H1 (cell line): ENCODE measurements at regions not wholly inside any gene's neighbourhood (a gene's known extent, or its start where the extent isn't known, plus 50 kb on each side); places are given as distances from the start of the nearest gene placed in this dataset.

ENCODE experiments used
- BACH1 ChIP-seq: IDR thresholded peaks from 2 replicates; pipeline ENCODE4 v1.6.1; 2012; ENCODE audit warnings: low read length, improper control_type of control experiment
- BRCA1 ChIP-seq: IDR thresholded peaks from 2 replicates; pipeline ENCODE4 v1.6.1; 2012; ENCODE audit warnings: low read depth, low read length, improper control_type of control experiment
- E2F6 ChIP-seq: IDR thresholded peaks from 2 replicates; pipeline ENCODE4 v1.6.1; 2012; ENCODE audit warnings: inconsistent platforms
- JUND ChIP-seq: IDR thresholded peaks from 2 replicates; pipeline ENCODE4 v1.6.1; 2011; ENCODE audit warnings: mild to moderate bottlenecking, improper control_type of control experiment, low read length
- PHF8 ChIP-seq: fragments of 200-600 bp; sonication (generic); conservative IDR thresholded peaks from 2 replicates; pipeline ENCODE4 v1.7.1; 2012; ENCODE audit warnings: low read depth, mild to moderate bottlenecking, inconsistent platforms, low read length, moderate library complexity
- SP4 ChIP-seq: IDR thresholded peaks from 2 replicates; pipeline ENCODE4 v1.6.1; 2012; ENCODE audit warnings: low read length, inconsistent platforms
- ZNF274 ChIP-seq: IDR thresholded peaks from 2 replicates; pipeline ENCODE4 v1.7.0; 2012; ENCODE audit warnings: low read length, borderline replicate concordance; ENCODE audit errors: extremely low read depth
- TF ChIP-seq, protein P1 (sequence below): fragments of 300-600 bp; sonication (generic); IDR thresholded peaks from 2 replicates; pipeline ENCODE4 v1.7.1; 2012; ENCODE audit warnings: low read length, moderate library complexity, mild to moderate bottlenecking, inconsistent platforms; ENCODE audit not compliant: insufficient replicate concordance
- TF ChIP-seq, protein P2 (sequence below): IDR thresholded peaks from 2 replicates; pipeline ENCODE4 v1.6.1; 2011; ENCODE audit warnings: low read length, improper control_type of control experiment
- TF ChIP-seq, protein P3 (sequence below): IDR thresholded peaks from 2 replicates; pipeline ENCODE4 v1.6.1; 2011; ENCODE audit warnings: low read depth, mild to moderate bottlenecking, low read length; ENCODE audit not compliant: insufficient read depth

DNA sequence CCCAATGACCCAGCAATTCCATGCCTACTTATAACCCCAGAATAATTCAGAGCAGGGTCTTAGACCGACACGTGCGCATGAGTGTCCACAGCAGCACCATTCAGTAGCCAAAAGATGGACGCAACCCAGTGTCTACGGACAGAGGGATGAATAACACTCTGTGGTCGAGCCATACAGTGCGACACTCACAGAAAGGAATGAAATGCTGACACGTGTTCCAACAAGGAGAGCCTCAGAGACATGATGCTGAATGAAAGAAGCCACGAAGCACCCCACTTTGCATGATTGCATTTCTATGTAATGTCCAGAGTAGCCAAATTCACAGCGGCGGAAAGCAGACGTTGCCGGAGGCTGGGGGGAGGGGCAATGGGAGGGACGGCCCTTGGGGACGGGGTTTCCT, 134.4 kb downstream of the CTTN start (continued):
- TF ChIP-seq, protein P1, sequence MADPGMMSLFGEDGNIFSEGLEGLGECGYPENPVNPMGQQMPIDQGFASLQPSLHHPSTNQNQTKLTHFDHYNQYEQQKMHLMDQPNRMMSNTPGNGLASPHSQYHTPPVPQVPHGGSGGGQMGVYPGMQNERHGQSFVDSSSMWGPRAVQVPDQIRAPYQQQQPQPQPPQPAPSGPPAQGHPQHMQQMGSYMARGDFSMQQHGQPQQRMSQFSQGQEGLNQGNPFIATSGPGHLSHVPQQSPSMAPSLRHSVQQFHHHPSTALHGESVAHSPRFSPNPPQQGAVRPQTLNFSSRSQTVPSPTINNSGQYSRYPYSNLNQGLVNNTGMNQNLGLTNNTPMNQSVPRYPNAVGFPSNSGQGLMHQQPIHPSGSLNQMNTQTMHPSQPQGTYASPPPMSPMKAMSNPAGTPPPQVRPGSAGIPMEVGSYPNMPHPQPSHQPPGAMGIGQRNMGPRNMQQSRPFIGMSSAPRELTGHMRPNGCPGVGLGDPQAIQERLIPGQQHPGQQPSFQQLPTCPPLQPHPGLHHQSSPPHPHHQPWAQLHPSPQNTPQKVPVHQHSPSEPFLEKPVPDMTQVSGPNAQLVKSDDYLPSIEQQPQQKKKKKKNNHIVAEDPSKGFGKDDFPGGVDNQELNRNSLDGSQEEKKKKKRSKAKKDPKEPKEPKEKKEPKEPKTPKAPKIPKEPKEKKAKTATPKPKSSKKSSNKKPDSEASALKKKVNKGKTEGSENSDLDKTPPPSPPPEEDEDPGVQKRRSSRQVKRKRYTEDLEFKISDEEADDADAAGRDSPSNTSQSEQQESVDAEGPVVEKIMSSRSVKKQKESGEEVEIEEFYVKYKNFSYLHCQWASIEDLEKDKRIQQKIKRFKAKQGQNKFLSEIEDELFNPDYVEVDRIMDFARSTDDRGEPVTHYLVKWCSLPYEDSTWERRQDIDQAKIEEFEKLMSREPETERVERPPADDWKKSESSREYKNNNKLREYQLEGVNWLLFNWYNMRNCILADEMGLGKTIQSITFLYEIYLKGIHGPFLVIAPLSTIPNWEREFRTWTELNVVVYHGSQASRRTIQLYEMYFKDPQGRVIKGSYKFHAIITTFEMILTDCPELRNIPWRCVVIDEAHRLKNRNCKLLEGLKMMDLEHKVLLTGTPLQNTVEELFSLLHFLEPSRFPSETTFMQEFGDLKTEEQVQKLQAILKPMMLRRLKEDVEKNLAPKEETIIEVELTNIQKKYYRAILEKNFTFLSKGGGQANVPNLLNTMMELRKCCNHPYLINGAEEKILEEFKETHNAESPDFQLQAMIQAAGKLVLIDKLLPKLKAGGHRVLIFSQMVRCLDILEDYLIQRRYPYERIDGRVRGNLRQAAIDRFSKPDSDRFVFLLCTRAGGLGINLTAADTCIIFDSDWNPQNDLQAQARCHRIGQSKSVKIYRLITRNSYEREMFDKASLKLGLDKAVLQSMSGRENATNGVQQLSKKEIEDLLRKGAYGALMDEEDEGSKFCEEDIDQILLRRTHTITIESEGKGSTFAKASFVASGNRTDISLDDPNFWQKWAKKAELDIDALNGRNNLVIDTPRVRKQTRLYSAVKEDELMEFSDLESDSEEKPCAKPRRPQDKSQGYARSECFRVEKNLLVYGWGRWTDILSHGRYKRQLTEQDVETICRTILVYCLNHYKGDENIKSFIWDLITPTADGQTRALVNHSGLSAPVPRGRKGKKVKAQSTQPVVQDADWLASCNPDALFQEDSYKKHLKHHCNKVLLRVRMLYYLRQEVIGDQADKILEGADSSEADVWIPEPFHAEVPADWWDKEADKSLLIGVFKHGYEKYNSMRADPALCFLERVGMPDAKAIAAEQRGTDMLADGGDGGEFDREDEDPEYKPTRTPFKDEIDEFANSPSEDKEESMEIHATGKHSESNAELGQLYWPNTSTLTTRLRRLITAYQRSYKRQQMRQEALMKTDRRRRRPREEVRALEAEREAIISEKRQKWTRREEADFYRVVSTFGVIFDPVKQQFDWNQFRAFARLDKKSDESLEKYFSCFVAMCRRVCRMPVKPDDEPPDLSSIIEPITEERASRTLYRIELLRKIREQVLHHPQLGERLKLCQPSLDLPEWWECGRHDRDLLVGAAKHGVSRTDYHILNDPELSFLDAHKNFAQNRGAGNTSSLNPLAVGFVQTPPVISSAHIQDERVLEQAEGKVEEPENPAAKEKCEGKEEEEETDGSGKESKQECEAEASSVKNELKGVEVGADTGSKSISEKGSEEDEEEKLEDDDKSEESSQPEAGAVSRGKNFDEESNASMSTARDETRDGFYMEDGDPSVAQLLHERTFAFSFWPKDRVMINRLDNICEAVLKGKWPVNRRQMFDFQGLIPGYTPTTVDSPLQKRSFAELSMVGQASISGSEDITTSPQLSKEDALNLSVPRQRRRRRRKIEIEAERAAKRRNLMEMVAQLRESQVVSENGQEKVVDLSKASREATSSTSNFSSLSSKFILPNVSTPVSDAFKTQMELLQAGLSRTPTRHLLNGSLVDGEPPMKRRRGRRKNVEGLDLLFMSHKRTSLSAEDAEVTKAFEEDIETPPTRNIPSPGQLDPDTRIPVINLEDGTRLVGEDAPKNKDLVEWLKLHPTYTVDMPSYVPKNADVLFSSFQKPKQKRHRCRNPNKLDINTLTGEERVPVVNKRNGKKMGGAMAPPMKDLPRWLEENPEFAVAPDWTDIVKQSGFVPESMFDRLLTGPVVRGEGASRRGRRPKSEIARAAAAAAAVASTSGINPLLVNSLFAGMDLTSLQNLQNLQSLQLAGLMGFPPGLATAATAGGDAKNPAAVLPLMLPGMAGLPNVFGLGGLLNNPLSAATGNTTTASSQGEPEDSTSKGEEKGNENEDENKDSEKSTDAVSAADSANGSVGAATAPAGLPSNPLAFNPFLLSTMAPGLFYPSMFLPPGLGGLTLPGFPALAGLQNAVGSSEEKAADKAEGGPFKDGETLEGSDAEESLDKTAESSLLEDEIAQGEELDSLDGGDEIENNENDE, result no peak
- TF ChIP-seq BRCA1 (no peak), JUND (no peak), BACH1 (no peak), PHF8 (no peak), ZNF274 (no peak), E2F6 (no peak), SP4 (no peak)
- TF ChIP-seq, protein P2, sequence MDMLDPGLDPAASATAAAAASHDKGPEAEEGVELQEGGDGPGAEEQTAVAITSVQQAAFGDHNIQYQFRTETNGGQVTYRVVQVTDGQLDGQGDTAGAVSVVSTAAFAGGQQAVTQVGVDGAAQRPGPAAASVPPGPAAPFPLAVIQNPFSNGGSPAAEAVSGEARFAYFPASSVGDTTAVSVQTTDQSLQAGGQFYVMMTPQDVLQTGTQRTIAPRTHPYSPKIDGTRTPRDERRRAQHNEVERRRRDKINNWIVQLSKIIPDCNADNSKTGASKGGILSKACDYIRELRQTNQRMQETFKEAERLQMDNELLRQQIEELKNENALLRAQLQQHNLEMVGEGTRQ, result no peak
- TF ChIP-seq, protein P3, sequence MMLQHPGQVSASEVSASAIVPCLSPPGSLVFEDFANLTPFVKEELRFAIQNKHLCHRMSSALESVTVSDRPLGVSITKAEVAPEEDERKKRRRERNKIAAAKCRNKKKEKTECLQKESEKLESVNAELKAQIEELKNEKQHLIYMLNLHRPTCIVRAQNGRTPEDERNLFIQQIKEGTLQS, result no peak
